ENCODE measurements at regions not wholly inside any gene's neighbourhood (a gene's known extent, or its start where the extent isn't known, plus 50 kb on each side); places are given as distances from the start of the nearest gene placed in this dataset.

- TF ChIP-seq, protein P1, sequence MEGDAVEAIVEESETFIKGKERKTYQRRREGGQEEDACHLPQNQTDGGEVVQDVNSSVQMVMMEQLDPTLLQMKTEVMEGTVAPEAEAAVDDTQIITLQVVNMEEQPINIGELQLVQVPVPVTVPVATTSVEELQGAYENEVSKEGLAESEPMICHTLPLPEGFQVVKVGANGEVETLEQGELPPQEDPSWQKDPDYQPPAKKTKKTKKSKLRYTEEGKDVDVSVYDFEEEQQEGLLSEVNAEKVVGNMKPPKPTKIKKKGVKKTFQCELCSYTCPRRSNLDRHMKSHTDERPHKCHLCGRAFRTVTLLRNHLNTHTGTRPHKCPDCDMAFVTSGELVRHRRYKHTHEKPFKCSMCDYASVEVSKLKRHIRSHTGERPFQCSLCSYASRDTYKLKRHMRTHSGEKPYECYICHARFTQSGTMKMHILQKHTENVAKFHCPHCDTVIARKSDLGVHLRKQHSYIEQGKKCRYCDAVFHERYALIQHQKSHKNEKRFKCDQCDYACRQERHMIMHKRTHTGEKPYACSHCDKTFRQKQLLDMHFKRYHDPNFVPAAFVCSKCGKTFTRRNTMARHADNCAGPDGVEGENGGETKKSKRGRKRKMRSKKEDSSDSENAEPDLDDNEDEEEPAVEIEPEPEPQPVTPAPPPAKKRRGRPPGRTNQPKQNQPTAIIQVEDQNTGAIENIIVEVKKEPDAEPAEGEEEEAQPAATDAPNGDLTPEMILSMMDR (IDR thresholded peaks at IDR 0.05 in 2 of 3, conservative IDR thresholded peaks at IDR 0.05 in 1 of 3; ENCODE audit: insufficient read depth in 2 of 3, low read depth in 1 of 3, low read length in 3 of 3): peak; percentile 16 to 30 (median 25); a peak in 2 of 6 replicates
- 0 out of 4 replicates have a peak, but pooled peaks have one; percentile 10 to 13 for TF ChIP-seq KDM1A (IDR thresholded peaks at IDR 0.05)
- peak in 1 of 2 experiments; percentile 50; a peak in 2 of 4 replicates for TF ChIP-seq RAD21 (CRISPR knock-in tag; conservative IDR thresholded peaks at IDR 0.05 in 1 of 2, IDR thresholded peaks at IDR 0.05 in 1 of 2)
- peak; percentile 67 for TF ChIP-seq USF1 (CRISPR knock-in tag; IDR thresholded peaks at IDR 0.05)
- TF ChIP-seq, protein P2, sequence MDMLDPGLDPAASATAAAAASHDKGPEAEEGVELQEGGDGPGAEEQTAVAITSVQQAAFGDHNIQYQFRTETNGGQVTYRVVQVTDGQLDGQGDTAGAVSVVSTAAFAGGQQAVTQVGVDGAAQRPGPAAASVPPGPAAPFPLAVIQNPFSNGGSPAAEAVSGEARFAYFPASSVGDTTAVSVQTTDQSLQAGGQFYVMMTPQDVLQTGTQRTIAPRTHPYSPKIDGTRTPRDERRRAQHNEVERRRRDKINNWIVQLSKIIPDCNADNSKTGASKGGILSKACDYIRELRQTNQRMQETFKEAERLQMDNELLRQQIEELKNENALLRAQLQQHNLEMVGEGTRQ (CRISPR knock-in tag; IDR thresholded peaks at IDR 0.05): peak; percentile 53
Observed at GRCh38 chr17:77649717-77650211, 308.7 kb upstream of the TNRC6C start (continued).

DNA sequence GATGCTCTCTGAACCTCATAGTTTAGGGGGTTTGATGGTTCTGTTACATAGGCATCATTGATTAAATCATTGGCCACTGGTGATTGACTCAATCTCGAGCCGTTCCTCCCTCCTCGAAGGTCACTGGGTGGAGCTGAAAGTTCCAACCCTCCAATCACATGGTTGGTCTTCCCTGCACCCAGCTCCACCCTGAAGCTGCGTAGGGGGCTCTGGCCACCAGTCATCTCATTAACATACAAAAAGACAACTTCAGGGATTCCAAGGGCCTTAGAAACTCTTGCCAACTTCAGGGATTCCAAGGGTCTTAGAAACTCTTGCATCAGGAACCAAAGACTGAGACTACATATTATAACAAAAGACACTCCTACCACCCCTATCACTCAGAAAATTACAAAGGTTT lies 306.5 kb upstream of the TNRC6C start:
- Histone ChIP-seq H3K9ac (ENCODE audit: insufficient read depth in 1 of 2, low read depth in 2 of 2, low read length in 2 of 2) (no peak overlapping the region), H4K20me1 (replicated peaks; ENCODE audit: control insufficient read depth, insufficient read depth, low read length) (no peaks in the 10 kb centered on the region), H3K4me2 (ENCODE audit: insufficient read depth, low read length) (no peak overlapping the region), H3K27me3 (ENCODE audit: control insufficient read depth in 2 of 2, insufficient read depth in 2 of 2, low read length in 2 of 2) (peaks cover 20 to 55% of the 10 kb centered on the region in 2 experiments; a peak in 4 of 5 replicates), H3K27ac (ENCODE audit: extremely low read depth, low read depth, low read length) (no peak overlapping the region), H3K9me1 (ENCODE audit: control insufficient read depth, insufficient read depth, low read length) (no peaks in the 10 kb centered on the region), H3K9me3 (replicated peaks; ENCODE audit: control insufficient read depth, insufficient read depth, low read depth, low read length) (no peaks in the 10 kb centered on the region), H3K79me2 (ENCODE audit: control insufficient read depth, insufficient read depth, low read length) (no peaks in the 10 kb centered on the region), H3K4me3 (no peak overlapping the region), H3K36me3 (ENCODE audit: control insufficient read depth, insufficient read depth, low read length) (no peaks in the 10 kb centered on the region), H2AFZ (ENCODE audit: low read depth, low read length) (no peak overlapping the region), H3K4me1 (replicated peaks in 1 of 2; ENCODE audit: control insufficient read depth in 2 of 2, insufficient read depth in 2 of 2, low read length in 2 of 2) (no peaks in the 10 kb centered on the region)
- TF ChIP-seq PHTF2 (CRISPR knock-in tag; IDR thresholded peaks at IDR 0.05) (no peak), RBM17 (IDR thresholded peaks at IDR 0.05; ENCODE audit: borderline replicate concordance, low read depth, low read length) (no peak)
- TF ChIP-seq, protein P3, sequence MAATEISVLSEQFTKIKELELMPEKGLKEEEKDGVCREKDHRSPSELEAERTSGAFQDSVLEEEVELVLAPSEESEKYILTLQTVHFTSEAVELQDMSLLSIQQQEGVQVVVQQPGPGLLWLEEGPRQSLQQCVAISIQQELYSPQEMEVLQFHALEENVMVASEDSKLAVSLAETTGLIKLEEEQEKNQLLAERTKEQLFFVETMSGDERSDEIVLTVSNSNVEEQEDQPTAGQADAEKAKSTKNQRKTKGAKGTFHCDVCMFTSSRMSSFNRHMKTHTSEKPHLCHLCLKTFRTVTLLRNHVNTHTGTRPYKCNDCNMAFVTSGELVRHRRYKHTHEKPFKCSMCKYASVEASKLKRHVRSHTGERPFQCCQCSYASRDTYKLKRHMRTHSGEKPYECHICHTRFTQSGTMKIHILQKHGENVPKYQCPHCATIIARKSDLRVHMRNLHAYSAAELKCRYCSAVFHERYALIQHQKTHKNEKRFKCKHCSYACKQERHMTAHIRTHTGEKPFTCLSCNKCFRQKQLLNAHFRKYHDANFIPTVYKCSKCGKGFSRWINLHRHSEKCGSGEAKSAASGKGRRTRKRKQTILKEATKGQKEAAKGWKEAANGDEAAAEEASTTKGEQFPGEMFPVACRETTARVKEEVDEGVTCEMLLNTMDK (IDR thresholded peaks at IDR 0.05; ENCODE audit: borderline replicate concordance, insufficient read depth, low read depth, low read length, poor library complexity, severe bottlenecking): no peak
- ATAC-seq (no peak), FAIRE-seq (no peak), DNase-seq (ENCODE audit: extremely low read depth in 1 of 4, low spot score in 3 of 4) (no peak)
- intact Hi-C loops (cut with micrococcal nuclease) (no loop called here), in situ Hi-C loops (cut with MboI) (no loop called here)
- BruUV-seq (replicated peaks): no TSS peak
- POLR2A ChIA-PET: interaction anchor here (0.5 kb wide), 1 partner anchor 10 kb away, joined by 5 read pairs; no protein-coding TSS in a partner anchor
- WGBS (ENCODE audit: insufficient coverage, low coverage, missing lambda C conversion rate): 0% methylated on average over 4 of the region's 4 CpGs
- CTCF ChIA-PET (ENCODE audit: low intra/inter-chr PET ratio): no interaction called here
